ENCODE measurements at regions not wholly inside any gene's neighbourhood (a gene's known extent, or its start where the extent isn't known, plus 50 kb on each side); places are given as distances from the start of the nearest gene placed in this dataset.

DNA sequence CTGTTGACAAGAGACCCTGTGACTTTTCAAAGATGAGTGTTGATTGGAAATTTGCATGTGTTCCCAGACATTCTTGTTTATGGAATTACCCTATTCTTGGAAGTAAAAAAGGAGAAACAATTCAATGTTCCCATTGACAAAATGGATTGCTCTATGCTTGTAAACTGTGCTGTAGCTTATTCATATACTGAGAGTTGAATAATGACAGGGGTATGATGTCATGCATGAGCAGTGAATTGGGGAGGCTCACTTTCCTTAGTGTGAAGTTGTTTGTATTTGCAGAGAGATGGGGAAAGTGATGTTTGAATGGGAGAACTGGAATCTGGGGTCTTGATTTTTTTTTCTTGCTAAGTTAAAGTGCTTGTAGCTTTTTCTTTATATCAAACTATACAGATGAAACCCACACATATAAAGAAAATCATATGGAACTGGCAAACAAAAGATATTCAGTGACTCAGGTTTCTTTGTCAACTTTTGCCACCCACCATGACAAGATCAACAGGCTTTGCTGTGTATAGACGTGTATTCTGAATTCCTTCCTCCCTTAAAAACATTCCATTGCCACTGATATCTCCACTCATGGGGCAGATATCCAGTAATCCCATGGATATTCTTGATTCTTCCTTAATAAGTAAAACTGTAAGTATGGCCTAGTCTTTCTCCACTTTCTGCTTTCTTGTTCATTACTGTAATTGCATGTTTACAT, 97.8 kb upstream of the JAG1 start:
- FAIRE-seq, result no peak

GRCh38 chr20:10774357-10774943, 100.7 kb upstream of the JAG1 start:
- FAIRE-seq, result no peak

DNA sequence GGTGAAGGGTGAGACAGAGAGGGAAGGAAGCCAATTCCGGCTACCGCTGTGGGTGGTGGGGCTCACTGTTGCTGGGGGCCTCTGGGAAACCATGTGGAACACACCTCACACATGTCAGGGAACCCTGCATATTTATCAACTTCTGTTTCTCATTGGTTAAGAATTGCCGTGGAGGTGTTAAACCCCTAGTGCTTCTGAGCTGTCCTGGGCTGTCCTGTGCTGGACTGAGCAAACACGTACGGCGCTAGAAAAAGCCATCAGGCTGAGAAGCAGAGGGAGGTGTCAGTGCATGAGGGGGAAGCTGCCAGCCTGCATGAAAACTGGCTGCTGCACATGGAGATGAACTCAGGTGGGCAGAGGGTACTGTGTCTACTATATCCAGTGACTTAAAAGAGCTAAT, 103.9 kb upstream of the JAG1 start:
- FAIRE-seq, result no peak

DNA sequence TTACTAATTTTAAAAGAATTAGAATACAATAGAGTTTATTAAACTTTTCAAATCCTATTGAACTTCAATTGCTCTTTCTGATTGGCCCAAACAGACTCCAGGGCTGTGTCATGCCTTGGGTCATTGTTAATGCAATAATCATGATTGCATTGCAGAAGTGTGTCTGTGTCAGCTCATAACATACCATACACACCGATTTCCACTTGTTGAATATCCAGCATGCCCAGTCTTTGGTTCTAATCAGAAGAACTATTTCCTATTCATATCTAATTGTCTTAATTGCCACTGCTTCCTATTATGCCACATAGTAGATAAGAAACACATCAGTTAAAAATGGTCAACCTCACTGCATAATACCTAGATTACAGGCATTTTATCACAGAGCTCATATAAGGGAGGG, 106.1 kb upstream of the JAG1 start:
- FAIRE-seq, result no peak

DNA sequence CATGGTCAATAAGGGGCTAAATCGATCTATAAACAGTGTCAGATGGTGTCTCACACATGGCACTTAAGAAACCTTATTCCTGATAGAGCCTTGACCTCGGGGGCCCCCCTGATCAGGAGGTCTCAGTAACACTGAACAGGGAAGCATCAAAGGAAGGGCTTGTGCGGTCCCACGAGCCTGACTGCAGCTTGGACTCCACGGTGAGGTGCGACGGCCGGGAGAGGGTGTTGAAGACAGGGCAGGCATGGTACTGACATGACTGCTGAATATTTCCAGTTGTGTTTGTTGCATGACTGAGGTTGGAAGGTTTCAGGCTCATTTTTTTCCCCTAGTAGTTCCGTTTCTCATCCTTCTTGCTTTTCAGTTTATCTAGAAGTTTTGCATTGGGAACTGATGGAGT, 107.1 kb upstream of the JAG1 start:
- FAIRE-seq, result no peak

DNA sequence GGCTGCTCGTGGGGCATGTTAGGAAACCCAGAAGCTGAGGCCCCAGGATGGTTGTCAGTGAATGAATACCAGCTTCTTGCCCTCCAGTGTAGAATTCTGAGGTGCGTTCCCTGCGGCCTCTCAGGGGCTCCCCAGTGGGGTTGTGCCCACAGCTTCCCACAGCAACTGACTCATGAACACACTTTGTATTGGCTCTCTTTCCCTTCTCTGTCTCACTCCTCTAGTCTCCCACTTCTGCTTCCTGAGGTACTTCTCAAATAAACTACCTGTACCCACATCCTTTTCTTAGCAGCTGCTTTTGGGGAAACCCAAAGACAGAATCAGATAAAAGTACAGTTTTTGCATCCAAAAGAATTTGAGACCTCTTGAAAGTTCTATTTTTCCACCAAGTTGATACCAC, 107.7 kb upstream of the JAG1 start:
- no peak for FAIRE-seq

DNA sequence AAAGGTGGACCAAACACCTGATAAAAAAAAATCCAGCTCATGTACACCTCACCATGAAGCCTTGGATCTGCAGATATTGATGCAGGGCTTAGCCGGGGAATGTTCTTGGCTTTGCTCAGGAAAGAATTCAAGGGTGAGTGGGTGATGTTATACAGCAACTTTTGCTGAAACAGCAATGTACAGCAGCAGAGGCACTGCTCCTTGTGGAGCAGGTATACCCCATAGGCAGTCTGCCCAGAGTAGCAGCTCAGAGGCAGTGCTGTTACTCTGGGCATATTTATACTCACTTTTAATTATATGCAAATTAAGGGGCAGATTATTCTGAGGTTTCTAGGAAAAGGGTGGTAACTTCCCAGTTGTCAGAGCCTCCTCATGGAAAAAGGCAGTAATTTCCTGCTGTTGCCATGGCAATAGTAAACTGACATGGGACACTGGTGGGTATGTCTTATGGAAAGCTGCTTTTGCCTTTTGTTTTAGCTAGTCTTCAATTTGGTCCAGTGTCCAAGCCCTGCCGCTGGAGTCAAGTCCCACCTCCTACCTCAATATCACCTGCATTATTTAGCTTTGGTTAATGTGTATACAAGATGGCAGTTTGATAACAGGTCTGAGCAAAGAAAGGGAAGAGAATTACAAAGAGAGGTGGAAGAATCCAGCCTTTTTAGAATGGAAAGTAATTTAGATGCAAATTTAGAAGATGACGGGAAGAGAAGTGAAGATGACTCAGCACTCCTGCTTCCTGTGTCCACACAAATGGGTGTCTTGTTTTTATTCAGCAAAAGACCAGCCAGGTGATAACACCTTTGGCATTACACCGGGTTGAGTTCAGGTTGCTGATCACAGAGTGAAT, 110.1 kb upstream of the JAG1 start:
- no peak for FAIRE-seq

- FAIRE-seq, result no peak
Measured at GRCh38 chr20:10784554-10785183, 110.9 kb upstream of the JAG1 start.

- no peak for FAIRE-seq
Measured at GRCh38 chr20:10786678-10787077, 112.9 kb upstream of the JAG1 start.

DNA sequence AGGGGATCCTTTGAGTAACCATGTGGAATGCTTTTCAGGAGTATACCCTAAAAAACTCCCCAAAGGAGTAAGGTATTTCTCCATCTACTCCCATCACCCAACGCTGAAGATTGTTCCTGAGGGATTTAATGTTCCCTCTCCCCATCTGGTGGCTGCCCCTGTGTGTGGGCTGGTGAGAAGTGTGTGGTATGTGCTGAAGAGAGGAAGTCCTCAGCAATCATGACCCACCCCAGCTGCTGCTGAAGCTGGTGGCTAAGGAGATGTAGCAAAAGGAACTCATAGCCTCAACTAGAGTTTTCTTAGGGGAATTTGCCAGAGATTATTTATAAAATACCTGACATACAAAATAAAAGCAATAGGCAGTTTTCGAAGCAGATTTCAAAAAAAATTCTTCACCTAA, 114.3 kb upstream of the JAG1 start:
- FAIRE-seq, result no peak

DNA sequence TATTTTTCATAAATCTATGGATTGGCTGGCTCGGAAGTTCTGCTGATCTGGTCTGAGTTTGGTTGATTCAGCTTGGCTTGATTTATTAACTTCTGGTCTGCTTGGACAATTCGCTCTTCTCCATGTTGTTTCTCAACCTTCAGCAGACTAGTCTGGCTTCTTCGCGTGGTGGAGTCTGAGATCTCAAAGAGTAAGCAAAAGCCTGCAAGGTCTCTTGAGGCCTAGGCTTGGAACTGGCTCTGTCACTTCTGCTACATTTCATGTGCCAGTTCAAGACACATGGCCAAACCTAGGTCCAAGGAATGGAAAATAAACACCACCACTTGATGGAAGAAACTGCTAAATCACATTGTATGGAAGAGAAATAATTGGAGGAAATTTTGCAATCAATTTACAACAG, 115.1 kb upstream of the JAG1 start:
- no peak for FAIRE-seq

- no peak for FAIRE-seq
Measured at GRCh38 chr20:10789386-10789785, 115.6 kb upstream of the JAG1 start.

DNA sequence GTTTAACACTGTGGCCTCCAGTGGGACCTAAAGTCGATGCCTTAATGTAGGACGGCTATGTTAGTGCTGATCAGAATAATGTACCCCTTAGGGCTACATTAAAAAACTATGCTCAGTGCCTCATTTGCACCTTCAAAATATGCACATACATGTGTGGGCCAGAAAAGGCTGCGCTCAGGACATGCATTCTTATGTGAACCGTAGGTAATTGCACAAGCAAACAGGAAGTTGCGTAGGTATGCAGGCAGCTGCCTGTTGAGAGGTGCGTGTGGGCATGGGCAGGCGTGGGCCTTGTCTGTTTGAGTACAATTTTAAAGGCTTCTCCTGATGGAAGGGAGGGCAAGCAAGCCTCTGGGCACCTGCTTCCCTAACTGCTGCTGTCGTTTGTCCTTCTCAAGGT, 116.2 kb upstream of the JAG1 start:
- no peak for FAIRE-seq

DNA sequence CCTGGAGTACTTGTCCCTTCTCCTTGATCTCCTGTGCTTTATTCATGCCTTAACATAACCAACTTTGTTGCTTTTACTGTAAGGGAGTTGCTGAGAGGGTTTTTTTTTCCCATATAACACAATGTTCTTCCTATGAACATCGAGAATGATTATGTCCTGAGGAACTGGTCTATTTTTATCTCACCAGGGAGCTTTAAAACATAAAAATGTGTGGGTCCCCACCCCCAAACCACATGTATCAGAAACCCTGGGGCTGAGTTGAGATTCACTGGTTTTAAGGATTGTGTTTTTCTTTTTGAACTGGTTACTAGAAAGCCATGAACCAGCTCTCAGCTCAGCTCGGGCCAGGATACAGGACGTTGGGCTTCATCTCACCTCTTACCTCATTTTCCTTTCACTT, 118.5 kb upstream of the JAG1 start:
- FAIRE-seq, result no peak

DNA sequence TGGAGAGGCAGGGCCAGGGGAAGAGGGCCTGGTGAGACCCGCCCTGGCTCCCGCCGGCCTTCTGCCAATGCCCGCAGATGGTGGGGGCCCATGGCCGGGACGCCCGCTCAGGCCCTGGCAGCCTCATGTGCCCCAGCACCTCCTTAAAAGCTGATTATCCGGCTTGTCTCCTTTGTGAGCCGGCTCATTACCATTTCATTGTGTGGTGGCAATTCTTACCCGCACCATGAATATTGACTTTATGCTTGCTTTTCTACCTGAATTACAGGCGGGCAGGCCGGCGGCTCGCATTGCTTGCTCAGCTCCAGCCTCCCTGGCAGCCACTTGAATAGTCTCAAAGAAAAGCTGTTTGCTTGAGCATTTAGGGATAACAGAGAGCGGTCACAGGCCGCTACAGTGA, 120.0 kb upstream of the JAG1 start:
- no peak for FAIRE-seq

- FAIRE-seq, result no peak
Measured at GRCh38 chr20:10794765-10795164, 121.0 kb upstream of the JAG1 start.

DNA sequence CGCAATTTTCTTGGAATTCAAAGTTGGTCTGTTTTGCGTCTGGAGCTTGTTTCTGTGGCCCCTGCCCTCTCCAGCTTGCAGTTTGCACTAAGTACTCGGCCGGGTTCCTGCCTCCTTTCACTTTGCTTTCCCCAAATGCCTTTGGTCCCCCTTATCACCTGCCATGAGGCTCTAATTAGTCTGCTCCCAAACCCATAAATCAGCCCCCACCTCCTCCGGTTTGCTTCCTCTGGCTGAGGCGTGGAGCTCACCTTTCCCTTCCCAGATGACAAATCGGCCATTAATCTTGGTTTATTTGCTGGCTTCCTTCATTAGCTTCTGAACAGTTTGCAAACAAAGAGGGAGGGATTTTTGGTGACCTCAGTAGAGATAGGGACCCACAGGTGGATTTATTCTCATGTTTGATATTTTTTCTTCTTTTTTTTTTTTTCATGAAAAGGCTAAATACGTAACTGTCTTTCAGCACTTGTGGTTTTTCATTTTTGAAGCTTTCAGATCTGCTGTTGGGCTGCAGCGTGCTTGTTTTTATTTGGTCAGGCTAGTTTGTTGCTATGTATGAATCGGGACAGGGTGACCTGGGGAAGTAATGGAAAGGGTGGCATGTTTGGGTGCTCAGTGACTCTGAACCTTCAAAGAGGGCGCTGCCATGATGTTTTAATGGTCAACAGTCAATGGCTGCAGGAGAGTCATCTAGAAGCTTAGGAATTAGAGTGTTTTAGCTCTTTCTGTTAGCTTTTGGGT, 121.7 kb upstream of the JAG1 start:
- no peak for FAIRE-seq

- FAIRE-seq, result no peak
Measured at GRCh38 chr20:10798811-10799210, 125.0 kb upstream of the JAG1 start.

DNA sequence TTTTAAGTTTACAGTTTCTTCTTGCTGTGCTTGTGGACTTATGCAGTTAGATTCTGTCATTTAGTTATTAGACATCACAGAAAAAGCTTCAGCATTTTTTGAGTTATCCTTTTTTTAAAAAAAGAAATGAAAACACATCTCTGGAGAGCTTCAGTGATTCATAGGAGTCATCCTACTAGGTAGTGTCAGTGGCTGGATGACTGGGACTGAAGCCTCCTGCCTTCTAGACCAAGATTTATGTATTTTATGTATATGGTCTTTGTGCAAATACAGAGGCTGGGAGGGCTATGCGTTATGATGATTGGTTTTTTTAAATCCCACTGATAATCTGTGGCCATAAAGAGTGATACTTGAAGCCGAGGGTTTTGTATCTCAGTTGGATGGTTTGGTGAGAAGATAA, 125.9 kb upstream of the JAG1 start:
- no peak for FAIRE-seq

- FAIRE-seq, result no peak
Measured at GRCh38 chr20:10800288-10800687, 126.5 kb upstream of the JAG1 start.

- no peak for FAIRE-seq
Measured at GRCh38 chr20:10802236-10802635, 128.4 kb upstream of the JAG1 start.

- no peak for FAIRE-seq
Measured at GRCh38 chr20:10805764-10806163, 132.0 kb upstream of the JAG1 start.

- FAIRE-seq, result no peak
Measured at GRCh38 chr20:10806539-10806938, 132.7 kb upstream of the JAG1 start.
